Hematopoietic multipotent progenitor cell treated with erythropoietin and hydrocortisone succinate and interleukin-3 and kit ligand, for 15 days (in vitro differentiated cells): ENCODE measurements at regions not wholly inside any gene's neighbourhood (a gene's known extent, or its start where the extent isn't known, plus 50 kb on each side); places are given as distances from the start of the nearest gene placed in this dataset.
"Not testable (repeated sequence)": the region's sequence is repeated elsewhere in the genome, so short reads cannot be mapped to it uniquely, and the experiment has no call there.

Source experiments
- DNase-seq: peaks from one replicate; pipeline ENCODE4 v3.0.0-alpha.2; 2015; ENCODE audit warnings: low spot score

- DNase-seq = no peak
Observed at GRCh38 chr10:57959318-57960006, 308.2 kb downstream of the IPMK start.

- no peak for DNase-seq
Observed at GRCh38 chr10:57955076-57955475, 312.6 kb downstream of the IPMK start.

- DNase-seq = no peak
Observed at GRCh38 chr10:57952741-57953140, 315.0 kb downstream of the IPMK start.

- no peak for DNase-seq
Observed at GRCh38 chr10:57950442-57950974, 317.2 kb downstream of the IPMK start.

GRCh38 chr10:57948796-57949195 lies 318.9 kb downstream of the IPMK start:
- no peak for DNase-seq

GRCh38 chr10:57946833-57947232 lies 320.9 kb downstream of the IPMK start:
- DNase-seq = no peak

GRCh38 chr10:57943701-57944100 lies 324.0 kb downstream of the IPMK start:
- DNase-seq = no peak

- DNase-seq = no peak
Observed at GRCh38 chr10:57925045-57925444, 342.6 kb downstream of the IPMK start.

GRCh38 chr10:57921140-57921539 lies 346.6 kb downstream of the IPMK start:
- no peak for DNase-seq

- DNase-seq = no peak
Observed at GRCh38 chr10:57919864-57920263, 347.8 kb downstream of the IPMK start.

GRCh38 chr10:57917019-57917418 lies 350.7 kb downstream of the IPMK start:
- no peak for DNase-seq

GRCh38 chr10:57905861-57906260 lies 361.8 kb downstream of the IPMK start:
- no peak for DNase-seq

- no peak for DNase-seq
Observed at GRCh38 chr10:57905010-57905409, 362.7 kb downstream of the IPMK start.

GRCh38 chr10:57898231-57898630 lies 369.5 kb downstream of the IPMK start:
- DNase-seq = no peak

GRCh38 chr10:57897611-57898010 lies 370.1 kb downstream of the IPMK start:
- DNase-seq = no peak

- DNase-seq = no peak
Observed at GRCh38 chr10:57894361-57894760, 373.3 kb downstream of the IPMK start.

- no peak for DNase-seq
Observed at GRCh38 chr10:57891201-57892006, 376.3 kb downstream of the IPMK start.

GRCh38 chr10:57890691-57891090 lies 377.0 kb downstream of the IPMK start:
- DNase-seq = no peak

- not testable (repeated sequence) for DNase-seq
Observed at GRCh38 chr10:57885618-57885968, 382.1 kb downstream of the IPMK start.

GRCh38 chr10:57884965-57885617 lies 382.6 kb downstream of the IPMK start:
- DNase-seq = no peak

- DNase-seq = no peak
Observed at GRCh38 chr10:57884407-57884806, 383.3 kb downstream of the IPMK start.

- DNase-seq = no peak
Observed at GRCh38 chr10:57880446-57881227, 387.1 kb downstream of the IPMK start.
